ENCODE measurements at regions not wholly inside any gene's neighbourhood (a gene's known extent, or its start where the extent isn't known, plus 50 kb on each side); places are given as distances from the start of the nearest gene placed in this dataset.

DNA sequence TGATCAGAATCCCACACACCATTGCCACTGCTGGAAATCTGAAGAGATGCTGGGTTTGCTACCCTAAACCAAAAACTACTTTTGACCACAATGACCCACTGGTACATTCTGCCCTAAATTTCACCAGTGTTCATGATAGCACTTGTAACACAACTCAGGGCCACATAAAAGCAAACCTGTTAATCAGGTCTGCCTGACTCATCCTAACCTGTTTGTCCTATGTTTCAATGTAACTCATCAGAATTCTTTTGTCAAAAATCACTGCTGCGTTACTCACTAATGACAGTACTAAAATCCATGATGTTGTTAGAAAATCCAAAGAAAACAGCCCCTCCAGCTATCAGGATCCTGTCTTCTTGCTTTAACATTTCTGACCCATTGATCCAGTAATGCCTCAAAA lies 55.6 kb upstream of the XCR1 start:
- TF ChIP-seq, protein P1, sequence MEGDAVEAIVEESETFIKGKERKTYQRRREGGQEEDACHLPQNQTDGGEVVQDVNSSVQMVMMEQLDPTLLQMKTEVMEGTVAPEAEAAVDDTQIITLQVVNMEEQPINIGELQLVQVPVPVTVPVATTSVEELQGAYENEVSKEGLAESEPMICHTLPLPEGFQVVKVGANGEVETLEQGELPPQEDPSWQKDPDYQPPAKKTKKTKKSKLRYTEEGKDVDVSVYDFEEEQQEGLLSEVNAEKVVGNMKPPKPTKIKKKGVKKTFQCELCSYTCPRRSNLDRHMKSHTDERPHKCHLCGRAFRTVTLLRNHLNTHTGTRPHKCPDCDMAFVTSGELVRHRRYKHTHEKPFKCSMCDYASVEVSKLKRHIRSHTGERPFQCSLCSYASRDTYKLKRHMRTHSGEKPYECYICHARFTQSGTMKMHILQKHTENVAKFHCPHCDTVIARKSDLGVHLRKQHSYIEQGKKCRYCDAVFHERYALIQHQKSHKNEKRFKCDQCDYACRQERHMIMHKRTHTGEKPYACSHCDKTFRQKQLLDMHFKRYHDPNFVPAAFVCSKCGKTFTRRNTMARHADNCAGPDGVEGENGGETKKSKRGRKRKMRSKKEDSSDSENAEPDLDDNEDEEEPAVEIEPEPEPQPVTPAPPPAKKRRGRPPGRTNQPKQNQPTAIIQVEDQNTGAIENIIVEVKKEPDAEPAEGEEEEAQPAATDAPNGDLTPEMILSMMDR (IDR thresholded peaks at IDR 0.05), result no peak
- TF ChIP-seq POLR2A (IDR thresholded peaks at IDR 0.05), result no peak

Data from uterus (tissue), 2 donors.